HepG2 (cell line): ENCODE measurements at regions not wholly inside any gene's neighbourhood (a gene's known extent, or its start where the extent isn't known, plus 50 kb on each side); places are given as distances from the start of the nearest gene placed in this dataset.

Experiments
- ATAC-seq: fragments of 200-7000 bp; cut with Tn5 transposase; 3 replicates; pipeline ENCODE4 v1.9.1; 2020; ENCODE audit warnings: mild to moderate bottlenecking, moderate library complexity
- BruUV-seq: library from RNA; stranded (reverse); fragments of 400-500 nt; replicated peaks from 2 replicates; lab custom pipeline; 2021; lab: Mats Ljungman, UMichigan
- CTCF ChIA-PET: fragments of 300-600 bp; formaldehyde crosslinking; extraction: SDS; loops from one replicate; lab custom pipeline; 2021; ENCODE audit warnings: low total read pairs, inconsistent platforms, low intra/inter-chr PET ratio; lab: Yijun Ruan, JAX
- POLR2A ChIA-PET: fragments of 350-600 bp; sonication (Branson Sonifier 250); formaldehyde crosslinking; loops from one replicate; lab custom pipeline; 2020; ENCODE audit warnings: antibody characterized with exemption, inconsistent platforms; lab: Yijun Ruan, JAX
- DNase-seq: peaks from one replicate; pipeline ENCODE4 v3.0.0-alpha.2; 2015; ENCODE audit warnings: low spot score
- FAIRE-seq: peaks from 3 replicates; lab custom pipeline; 2011; peaks lifted over from hg19 to GRCh38; lab: Jason Lieb, UNC
- H2AFZ ChIP-seq: one replicate; pipeline ENCODE4 v1.6.1; 2011; ENCODE audit warnings: low read length, inconsistent platforms
- H3K27ac ChIP-seq: fragments of 300-600 bp; 3 replicates; pipeline ENCODE4 v1.8.0; 2011; ENCODE audit warnings: mixed run types, mild to moderate bottlenecking, mixed read lengths, low read length, inconsistent platforms; ENCODE audit not compliant: insufficient read depth; ENCODE audit errors: extremely low read length
- H3K27me3 ChIP-seq, 2 experiments: fragments of 200-600 bp in 1 of 2; 2 replicates in 1 of 2; 3 replicates in 1 of 2; pipeline versions ENCODE4 v1.6.0 to v1.8.0; 2011; ENCODE audit warnings: low read length in 2 of 2, mild to moderate bottlenecking in 2 of 2, moderate library complexity in 2 of 2, inconsistent platforms in 1 of 2; ENCODE audit not compliant: insufficient read depth in 2 of 2, control insufficient read depth in 1 of 2
- H3K36me3 ChIP-seq, 2 experiments: fragments of 200-600 bp in 1 of 2; replicated peaks in 1 of 2; 2 replicates in 1 of 2; 3 replicates in 1 of 2; pipeline versions ENCODE4 v1.5.1 to v1.8.0; 2011; ENCODE audit warnings: low read length in 2 of 2, inconsistent platforms in 1 of 2; ENCODE audit not compliant: insufficient read depth in 2 of 2, control insufficient read depth in 1 of 2
- H3K4me1 ChIP-seq: 2 replicates; pipeline ENCODE4 v1.5.1; 2012; ENCODE audit warnings: low read length, inconsistent platforms; ENCODE audit not compliant: insufficient read depth
- H3K4me2 ChIP-seq: 2 replicates; pipeline ENCODE4 v1.6.0; 2011; ENCODE audit warnings: low read depth, low read length, inconsistent platforms
- H3K4me3 ChIP-seq, 3 experiments: fragments of 200-600 bp in 1 of 3; sonication (generic), shearing (Covaris generic) in 1 of 3; replicated peaks in 1 of 3; 2 replicates each; pipeline ENCODE4 v1.5.1; 2011 to 2016; ENCODE audit warnings: low read length in 3 of 3, inconsistent platforms in 2 of 3, low read depth in 2 of 3, mild to moderate bottlenecking in 2 of 3, control low read depth in 1 of 3, mixed read lengths in 1 of 3; ENCODE audit not compliant: insufficient read depth in 1 of 3
- H3K79me2 ChIP-seq: one replicate; pipeline ENCODE4 v1.6.1; 2011; ENCODE audit warnings: low read length, inconsistent platforms; ENCODE audit not compliant: insufficient read depth
- H3K9ac ChIP-seq: 2 replicates; pipeline ENCODE4 v1.6.0; 2011; ENCODE audit warnings: mild to moderate bottlenecking, low read depth, low read length, inconsistent platforms; ENCODE audit not compliant: insufficient read depth
- H3K9me3 ChIP-seq: 2 replicates; pipeline ENCODE4 v1.5.1; 2012; ENCODE audit warnings: mild to moderate bottlenecking, low read length
- H4K20me1 ChIP-seq: 2 replicates; pipeline ENCODE4 v1.6.0; 2011; ENCODE audit warnings: inconsistent platforms, mild to moderate bottlenecking, low read length, moderate library complexity; ENCODE audit not compliant: insufficient read depth
- KLF11 ChIP-seq: IDR thresholded peaks from 2 replicates; pipeline ENCODE4 v1.6.1; 2016; ENCODE audit warnings: missing compliant biosample characterization
- NFIC ChIP-seq: IDR thresholded peaks from 2 replicates; pipeline ENCODE4 v1.6.1; 2012; ENCODE audit warnings: mild to moderate bottlenecking, low read length, inconsistent platforms
- SKIL ChIP-seq: sonication (generic); formaldehyde crosslinking; IDR thresholded peaks from 2 replicates; pipeline ENCODE4 v1.8.0; 2022; ENCODE audit warnings: missing genetic modification reagents, mild to moderate bottlenecking, moderate library complexity, borderline replicate concordance
- SMAD1 ChIP-seq: sonication (generic); formaldehyde crosslinking; IDR thresholded peaks from 2 replicates; pipeline ENCODE4 v1.4.0; 2020; ENCODE audit warnings: missing genetic modification reagents, low read depth, mild to moderate bottlenecking, borderline replicate concordance
- SRSF4 ChIP-seq: fragments of 200-400 bp; formaldehyde crosslinking; IDR thresholded peaks from one replicate; pipeline ENCODE4 v1.6.1; 2018; ENCODE audit warnings: mild to moderate bottlenecking, low read depth, low read length, moderate library complexity; ENCODE audit not compliant: poor library complexity, severe bottlenecking
- TRAFD1 ChIP-seq: sonication (generic); formaldehyde crosslinking; IDR thresholded peaks from 2 replicates; pipeline ENCODE4 v1.5.1; 2020; ENCODE audit warnings: missing genetic modification reagents, mild to moderate bottlenecking, borderline replicate concordance
- ZNF251 ChIP-seq: sonication (generic); formaldehyde crosslinking; IDR thresholded peaks from 2 replicates; pipeline ENCODE4 v1.9.0; 2021; ENCODE audit warnings: mild to moderate bottlenecking, missing genetic modification reagents
- ZNF644 ChIP-seq: IDR thresholded peaks from 2 replicates; pipeline ENCODE4 v1.6.1; 2016; ENCODE audit warnings: low read depth
- WGBS: methylation state at CpG from one replicate; pipeline ENCODE4 v1.1.6; 2017; ENCODE audit warnings: low lambda C conversion rate; 5-methylcytosine and 5-hydroxymethylcytosine counted together
- in situ Hi-C: cut with HindIII; loops from 2 replicates; pipeline ENCODE4 v1.10.0; 2017; ENCODE audit warnings: low pct_unique_long_range_greater_than_20kb; ENCODE audit not compliant: extremely low pct_ligation_motif_present
- intact Hi-C: fragments of 100-400 bp; cut with micrococcal nuclease; formaldehyde crosslinking; loops from one replicate; pipeline ENCODE4 v1.10.0; 2022; ENCODE audit not compliant: unreplicated experiment

- H3K36me3 ChIP-seq, result no peaks in the 10 kb centered on the region
- intact Hi-C loops (no loop called here), in situ Hi-C loops (no loop called here)
- no peak for ATAC-seq
- TF ChIP-seq ZNF644 (no peak), SMAD1 (CRISPR knock-in tag) (no peak), SRSF4 (no peak), SKIL (no peak), ZNF251 (CRISPR knock-in tag) (no peak)
- POLR2A ChIA-PET, result no interaction called here
- H2AFZ ChIP-seq, result no peak overlapping the region
- CTCF ChIA-PET, result no interaction called here
- WGBS, result 31% methylated on average over 4 of the region's 4 CpGs
- FAIRE-seq, result no peak
- no peak overlapping the region for H3K27ac ChIP-seq
- no peaks in the 10 kb centered on the region for H3K79me2 ChIP-seq
- H3K27me3 ChIP-seq, result no peaks in the 10 kb centered on the region
- DNase-seq, result no peak
- peaks cover 6% of the 10 kb centered on the region; the same call in 1 of the 2 replicates for H3K9me3 ChIP-seq
- no peaks in the 10 kb centered on the region for H3K4me1 ChIP-seq
- BruUV-seq, result no TSS peak
- H3K4me2 ChIP-seq, result no peak overlapping the region
- no peak overlapping the region for H3K4me3 ChIP-seq
- H3K9ac ChIP-seq, result no peak overlapping the region
- no peaks in the 10 kb centered on the region for H4K20me1 ChIP-seq
Observed at GRCh38 chr4:32000846-32001488, 1280.8 kb downstream of the PCDH7 start.

- DNase-seq, result no peak
- no peak for ATAC-seq
Observed at GRCh38 chr4:32002037-32002747, 1282.0 kb downstream of the PCDH7 start.

More at GRCh38 chr4:32002037-32002747, 1282.0 kb downstream of the PCDH7 start:
- H3K9ac ChIP-seq, result no peak overlapping the region
- WGBS, result 21% methylated on average over 6 of the region's 6 CpGs
- in situ Hi-C loops, result no loop called here
- CTCF ChIA-PET, result no interaction called here
- no peaks in the 10 kb centered on the region for H4K20me1 ChIP-seq
- POLR2A ChIA-PET, result no interaction called here
- BruUV-seq, result no TSS peak
- TF ChIP-seq TRAFD1 (CRISPR knock-in tag) (no peak), KLF11 (CRISPR knock-in tag) (no peak), NFIC (no peak)
- H3K4me2 ChIP-seq, result no peak overlapping the region
- no peak overlapping the region for H3K4me3 ChIP-seq
- H3K4me1 ChIP-seq, result no peaks in the 10 kb centered on the region
- no peaks in the 10 kb centered on the region for H3K36me3 ChIP-seq
- H2AFZ ChIP-seq, result no peak overlapping the region
- no peak overlapping the region for H3K27ac ChIP-seq
- peaks cover 11% of the 10 kb centered on the region for H3K9me3 ChIP-seq
- no peak for FAIRE-seq
- no peaks in the 10 kb centered on the region for H3K27me3 ChIP-seq
- intact Hi-C loops, result no loop called here
- H3K79me2 ChIP-seq, result no peaks in the 10 kb centered on the region
